ENCODE measurements at regions not wholly inside any gene's neighbourhood (a gene's known extent, or its start where the extent isn't known, plus 50 kb on each side); places are given as distances from the start of the nearest gene placed in this dataset.

GRCh38 chr5:82698026-82698425, 379.2 kb downstream of the TMEM167A start:
- Histone ChIP-seq H3K36me3 (replicated peaks; ENCODE audit: low read depth, low read length) (no peaks in the 10 kb centered on the region), H3K4me1 (ENCODE audit: low read length) (no peaks in the 10 kb centered on the region), H3K4me2 (ENCODE audit: low read length) (no peak overlapping the region), H3K27me3 (ENCODE audit: low read depth, low read length) (no peaks in the 10 kb centered on the region), H2AFZ (ENCODE audit: low read depth, low read length) (no peak overlapping the region), H3K9me3 (ENCODE audit: insufficient read depth, low read length) (no peaks in the 10 kb centered on the region), H3K4me3 (ENCODE audit: low read length) (no peak overlapping the region), H3K79me2 (ENCODE audit: low read length) (no peaks in the 10 kb centered on the region), H4K20me1 (ENCODE audit: insufficient read depth, low read length) (no peaks in the 10 kb centered on the region), H3K9ac (ENCODE audit: low read length) (no peak overlapping the region), H3K27ac (ENCODE audit: low read length) (no peak overlapping the region)
- no peak for TF ChIP-seq CTCF (IDR thresholded peaks at IDR 0.05; ENCODE audit: low read depth, low read length)
- no peak for TF ChIP-seq EZH2phosphoT487 (IDR thresholded peaks at IDR 0.05; ENCODE audit: low read depth)

GRCh38 chr5:82694711-82695285, 382.4 kb downstream of the TMEM167A start:
- H3K9ac ChIP-seq (ENCODE audit: low read length) = no peak overlapping the region
- no peaks in the 10 kb centered on the region for H3K79me2 ChIP-seq (ENCODE audit: low read length)
- H3K4me1 ChIP-seq (ENCODE audit: low read length) = no peaks in the 10 kb centered on the region
- H3K36me3 ChIP-seq (replicated peaks; ENCODE audit: low read depth, low read length) = no peaks in the 10 kb centered on the region
- TF ChIP-seq CTCF (IDR thresholded peaks at IDR 0.05; ENCODE audit: low read depth, low read length) (no peak), EZH2phosphoT487 (IDR thresholded peaks at IDR 0.05; ENCODE audit: low read depth) (no peak)
- no peaks in the 10 kb centered on the region for H3K9me3 ChIP-seq (ENCODE audit: insufficient read depth, low read length)
- no peak overlapping the region for H2AFZ ChIP-seq (ENCODE audit: low read depth, low read length)
- no peaks in the 10 kb centered on the region for H4K20me1 ChIP-seq (ENCODE audit: insufficient read depth, low read length)
- H3K4me2 ChIP-seq (ENCODE audit: low read length) = no peak overlapping the region
- no peak overlapping the region for H3K4me3 ChIP-seq (ENCODE audit: low read length)
- H3K27ac ChIP-seq (ENCODE audit: low read length) = no peak overlapping the region
- H3K27me3 ChIP-seq (ENCODE audit: low read depth, low read length) = no peaks in the 10 kb centered on the region

- no peak for TF ChIP-seq CTCF (IDR thresholded peaks at IDR 0.05; ENCODE audit: low read depth, low read length)
- no peak for TF ChIP-seq EZH2phosphoT487 (IDR thresholded peaks at IDR 0.05; ENCODE audit: low read depth)
- no peak overlapping the region for H3K4me2 ChIP-seq (ENCODE audit: low read length)
- H3K4me1 ChIP-seq (ENCODE audit: low read length) = no peaks in the 10 kb centered on the region
- H2AFZ ChIP-seq (ENCODE audit: low read depth, low read length) = no peak overlapping the region
- no peaks in the 10 kb centered on the region for H3K79me2 ChIP-seq (ENCODE audit: low read length)
- no peak overlapping the region for H3K9ac ChIP-seq (ENCODE audit: low read length)
- no peak overlapping the region for H3K27ac ChIP-seq (ENCODE audit: low read length)
- H3K4me3 ChIP-seq (ENCODE audit: low read length) = no peak overlapping the region
- H4K20me1 ChIP-seq (ENCODE audit: insufficient read depth, low read length) = no peaks in the 10 kb centered on the region
- no peaks in the 10 kb centered on the region for H3K27me3 ChIP-seq (ENCODE audit: low read depth, low read length)
- H3K9me3 ChIP-seq (ENCODE audit: insufficient read depth, low read length) = no peaks in the 10 kb centered on the region
- H3K36me3 ChIP-seq (replicated peaks; ENCODE audit: low read depth, low read length) = no peaks in the 10 kb centered on the region
Observed at GRCh38 chr5:82692826-82693225, 384.4 kb downstream of the TMEM167A start.

- Histone ChIP-seq H3K9ac (ENCODE audit: low read length) (no peak overlapping the region), H3K4me3 (ENCODE audit: low read length) (no peak overlapping the region), H3K36me3 (replicated peaks; ENCODE audit: low read depth, low read length) (no peaks in the 10 kb centered on the region), H3K4me1 (ENCODE audit: low read length) (no peaks in the 10 kb centered on the region), H3K9me3 (ENCODE audit: insufficient read depth, low read length) (peaks cover 4% of the 10 kb centered on the region; the same call in 1 of the 2 replicates), H4K20me1 (ENCODE audit: insufficient read depth, low read length) (no peaks in the 10 kb centered on the region), H3K27ac (ENCODE audit: low read length) (no peak overlapping the region), H3K79me2 (ENCODE audit: low read length) (no peaks in the 10 kb centered on the region), H3K27me3 (ENCODE audit: low read depth, low read length) (no peaks in the 10 kb centered on the region), H2AFZ (ENCODE audit: low read depth, low read length) (no peak overlapping the region), H3K4me2 (ENCODE audit: low read length) (no peak overlapping the region)
- TF ChIP-seq CTCF (IDR thresholded peaks at IDR 0.05; ENCODE audit: low read depth, low read length) (no peak), EZH2phosphoT487 (IDR thresholded peaks at IDR 0.05; ENCODE audit: low read depth) (no peak)
Observed at GRCh38 chr5:82684659-82685058, 392.5 kb downstream of the TMEM167A start.
